ENCODE measurements at regions not wholly inside any gene's neighbourhood (a gene's known extent, or its start where the extent isn't known, plus 50 kb on each side); places are given as distances from the start of the nearest gene placed in this dataset.

- TF ChIP-seq CTCF (conservative IDR thresholded peaks at IDR 0.05) (no peak), ZFX (IDR thresholded peaks at IDR 0.05) (no peak)
Observed at GRCh38 chr13:61918841-61919240, 503.2 kb upstream of the PCDH20 start.

Measured in C4-2B (cell line).